Transverse colon (tissue), 4 donors: ENCODE measurements at regions not wholly inside any gene's neighbourhood (a gene's known extent, or its start where the extent isn't known, plus 50 kb on each side); places are given as distances from the start of the nearest gene placed in this dataset.
"Not testable (repeated sequence)": the region's sequence is repeated elsewhere in the genome, so short reads cannot be mapped to it uniquely, and the experiment has no call there.

Source experiments
- DNase-seq: peaks from one replicate; pipeline ENCODE4 v3.0.0-alpha.2; 2019
- H3K27ac ChIP-seq, 4 donors: fragments of 200-600 bp; sonication (generic); 2 replicates each; pipeline ENCODE4 v1.5.1; 2016 to 2018; ENCODE audit warnings: inconsistent platforms in 4 of 4
- H3K27me3 ChIP-seq: fragments of 200-600 bp; sonication (generic); 2 replicates; pipeline ENCODE4 v1.5.1; 2017; ENCODE audit warnings: inconsistent platforms
- H3K36me3 ChIP-seq, 4 donors: fragments of 200-600 bp; sonication (generic); 2 replicates each; pipeline ENCODE4 v1.5.1; 2017 to 2019; ENCODE audit warnings: inconsistent platforms in 4 of 4
- H3K4me1 ChIP-seq, 4 donors: fragments of 200-600 bp; sonication (generic); 2 replicates each; pipeline ENCODE4 v1.5.1; 2017 to 2020; ENCODE audit warnings: inconsistent platforms in 4 of 4
- H3K4me3 ChIP-seq, 4 donors: fragments of 200-600 bp; sonication (generic); 1 replicate in 1 of 4; 2 replicates in 3 of 4; pipeline versions ENCODE4 v1.5.1 to v1.6.1; 2017 to 2019; ENCODE audit warnings: inconsistent platforms in 4 of 4
- H3K9me3 ChIP-seq, 2 donors: fragments of 200-600 bp; sonication (generic); 2 replicates each; pipeline ENCODE4 v1.5.1; 2017 to 2019; ENCODE audit warnings: inconsistent platforms in 2 of 2
- CTCF ChIP-seq, 5 experiments: fragments of 200-600 bp in 3 of 5; fragments of 450-650 bp in 2 of 5; sonication (generic) in 3 of 5; IDR thresholded peaks; 1 replicate in 2 of 5; 2 replicates in 3 of 5; pipeline ENCODE4 v1.5.1; 2016 to 2017; ENCODE audit warnings: antibody characterized with exemption in 5 of 5, inconsistent platforms in 3 of 5, mild to moderate bottlenecking in 2 of 5, moderate library complexity in 1 of 5
- EP300 ChIP-seq: sonication (generic); formaldehyde crosslinking; IDR thresholded peaks from one replicate; pipeline ENCODE4 v1.6.1; 2017; ENCODE audit warnings: antibody characterized with exemption, low read depth
- POLR2A ChIP-seq: fragments of 450-650 bp; IDR thresholded peaks from one replicate; pipeline ENCODE4 v1.6.1; 2016; ENCODE audit warnings: antibody characterized with exemption, mild to moderate bottlenecking, moderate library complexity
- POLR2AphosphoS5 ChIP-seq, 3 donors: sonication (generic); formaldehyde crosslinking; IDR thresholded peaks; one replicate each; pipeline ENCODE4 v1.6.1; 2016; ENCODE audit warnings: antibody characterized with exemption in 3 of 3
- WGBS, 2 donors: methylation state at CpG; one replicate each; pipeline ENCODE4 v1.1.5; 2018; ENCODE audit warnings: low coverage in 1 of 2; 5-methylcytosine and 5-hydroxymethylcytosine counted together
- in situ Hi-C, 4 donors: fragments of 200-750 bp; cut with MboI; loops; one replicate each; pipeline versions ENCODE4 v1.15.0 to v1.15.1; 2017; ENCODE audit warnings: low sequenced_read_pairs in 3 of 4, low pct_ligation_motif_present in 1 of 4, low pct_unique_long_range_greater_than_20kb in 1 of 4
- intact Hi-C: fragments of 100-400 bp; cut with DNase I; formaldehyde crosslinking; loops from one replicate; pipeline ENCODE4 v1.15.1; 2023; ENCODE audit warnings: low total_unique reads

- intact Hi-C loops, result no loop called here
- H3K36me3 ChIP-seq, result no peaks in the 10 kb centered on the region
- H3K4me1 ChIP-seq, result no peaks in the 10 kb centered on the region
- in situ Hi-C loops, result no loop called here
- no peak for DNase-seq
- WGBS, 2 donors, result 73 to 77% methylated on average over 4 of the region's 4 CpGs
- H3K27me3 ChIP-seq, result no peaks in the 10 kb centered on the region
- no peaks in the 10 kb centered on the region for H3K9me3 ChIP-seq
- no peak for TF ChIP-seq POLR2A
- TF ChIP-seq POLR2AphosphoS5 (IDR thresholded peaks at IDR 0.05), result no peak
- TF ChIP-seq CTCF (IDR thresholded peaks at IDR 0.05), result no peak
- TF ChIP-seq EP300, result no peak
- no peak overlapping the region for H3K27ac ChIP-seq
- H3K4me3 ChIP-seq, result no peak overlapping the region
Observed at GRCh38 chr1:104265163-104265562, 515.5 kb downstream of the AMY1C start.

GRCh38 chr1:104266612-104267011 lies 516.9 kb downstream of the AMY1C start:
- no peak for TF ChIP-seq CTCF (IDR thresholded peaks at IDR 0.05)
- H3K27me3 ChIP-seq, result no peaks in the 10 kb centered on the region
- H3K36me3 ChIP-seq, result no peaks in the 10 kb centered on the region
- no peak for DNase-seq
- intact Hi-C loops, result no loop called here
- H3K9me3 ChIP-seq, result no peaks in the 10 kb centered on the region
- H3K4me1 ChIP-seq, result no peaks in the 10 kb centered on the region
- H3K4me3 ChIP-seq, result no peak overlapping the region
- in situ Hi-C loops, result no loop called here
- 33 to 41% methylated on average over 1 of the region's 1 CpG for WGBS, 2 donors
- no peak overlapping the region for H3K27ac ChIP-seq

GRCh38 chr1:104288322-104288721 lies 538.6 kb downstream of the AMY1C start:
- H3K4me3 ChIP-seq, intact Hi-C loops, H3K9me3 ChIP-seq, H3K27me3 ChIP-seq, DNase-seq, H3K36me3 ChIP-seq, H3K27ac ChIP-seq, H3K4me1 ChIP-seq, in situ Hi-C loops: not testable (repeated sequence)
- WGBS, 2 donors, result 93% methylated on average over 3 to 4 of the region's 4 CpGs

- Histone ChIP-seq H3K27me3 (no peaks in the 10 kb centered on the region), H3K4me3 (no peak overlapping the region), H3K4me1 (no peaks in the 10 kb centered on the region), H3K27ac (no peak overlapping the region), H3K9me3 (no peaks in the 10 kb centered on the region), H3K36me3 (no peaks in the 10 kb centered on the region)
- WGBS, 2 donors, result 0 to 4% methylated on average over 1 of the region's 1 CpG
- in situ Hi-C loops, result no loop called here
- intact Hi-C loops, result no loop called here
- TF ChIP-seq CTCF (IDR thresholded peaks at IDR 0.05) (no peak), POLR2AphosphoS5 (IDR thresholded peaks at IDR 0.05) (no peak), POLR2A (no peak), EP300 (no peak)
- no peak for DNase-seq
Observed at GRCh38 chr1:104291156-104291555, 541.5 kb downstream of the AMY1C start.

GRCh38 chr1:104294259-104294658 lies 544.6 kb downstream of the AMY1C start:
- no peaks in the 10 kb centered on the region for H3K4me1 ChIP-seq
- no peaks in the 10 kb centered on the region for H3K36me3 ChIP-seq
- no peak overlapping the region for H3K4me3 ChIP-seq
- WGBS, 2 donors, result 38 to 44% methylated on average over 3 of the region's 3 CpGs
- H3K27me3 ChIP-seq, result no peaks in the 10 kb centered on the region
- intact Hi-C loops, result no loop called here
- H3K27ac ChIP-seq, result no peak overlapping the region
- TF ChIP-seq EP300 (no peak), CTCF (IDR thresholded peaks at IDR 0.05) (no peak)
- no peak for DNase-seq
- no peaks in the 10 kb centered on the region for H3K9me3 ChIP-seq
- in situ Hi-C loops, result no loop called here
